ENCODE measurements at regions not wholly inside any gene's neighbourhood (a gene's known extent, or its start where the extent isn't known, plus 50 kb on each side); places are given as distances from the start of the nearest gene placed in this dataset.

- no peak for TF ChIP-seq CTCF (IDR thresholded peaks at IDR 0.05)
- no peak for TF ChIP-seq POLR2AphosphoS5 (IDR thresholded peaks at IDR 0.05; ENCODE audit: insufficient read depth in 1 of 2, low read depth in 1 of 2)
These were observed 116.0 kb downstream of the PXDC1 start for GRCh38 chr6:3635482-3635881.
